PC-3 (cell line): ENCODE measurements at regions not wholly inside any gene's neighbourhood (a gene's known extent, or its start where the extent isn't known, plus 50 kb on each side); places are given as distances from the start of the nearest gene placed in this dataset.
"Not testable (repeated sequence)": the region's sequence is repeated elsewhere in the genome, so short reads cannot be mapped to it uniquely, and the experiment has no call there.

Source experiments
- ATAC-seq: fragments of 200-7000 bp; cut with Tn5 transposase; 2 replicates; pipeline ENCODE4 v1.9.1; 2020; ENCODE audit warnings: mild to moderate bottlenecking, moderate library complexity
- BruUV-seq: library from RNA; stranded (reverse); fragments of 400-500 nt; replicated peaks from 2 replicates; lab custom pipeline; 2021; lab: Mats Ljungman, UMichigan
- CTCF ChIA-PET: fragments of 300-600 bp; sonication (Branson Sonifier 250); formaldehyde crosslinking; loops from one replicate; lab custom pipeline; 2022; ENCODE audit warnings: antibody characterized with exemption; lab: Charles Lee
- POLR2A ChIA-PET: fragments of 300-600 bp; sonication (Branson Sonifier 250); formaldehyde crosslinking; loops from one replicate; lab custom pipeline; 2022; ENCODE audit warnings: antibody characterized with exemption; ENCODE audit not compliant: unreplicated experiment; lab: Charles Lee
- DNase-seq: peaks from one replicate; pipeline ENCODE4 v3.0.0-alpha.2; 2015
- H2AFZ ChIP-seq: fragments of 300-600 bp; sonication (generic); 2 replicates; pipeline ENCODE4 v1.6.0; 2016; ENCODE audit warnings: antibody characterized with exemption, low read length
- H3F3A ChIP-seq: fragments of 300-600 bp; sonication (generic); one replicate; pipeline ENCODE4 v1.6.0; 2017; ENCODE audit warnings: antibody characterized with exemption, low read length, control low read depth, mild to moderate bottlenecking; ENCODE audit not compliant: unreplicated experiment
- H3K27ac ChIP-seq: fragments of 300-600 bp; sonication (generic); 2 replicates; pipeline ENCODE4 v1.5.1; 2016; ENCODE audit warnings: mild to moderate bottlenecking, low read length
- H3K27me3 ChIP-seq: fragments of 300-600 bp; sonication (generic); 2 replicates; pipeline ENCODE4 v1.6.1; 2016; ENCODE audit warnings: low read length, mixed read lengths
- H3K36me3 ChIP-seq: fragments of 300-600 bp; sonication (generic); 2 replicates; pipeline ENCODE4 v1.6.1; 2016; ENCODE audit warnings: low read depth, mixed run types, low read length, mixed read lengths
- H3K4me1 ChIP-seq: fragments of 300-600 bp; sonication (generic); 2 replicates; pipeline ENCODE4 v1.5.1; 2016; ENCODE audit warnings: low read length; ENCODE audit not compliant: insufficient read depth
- H3K4me2 ChIP-seq: fragments of 300-600 bp; sonication (generic); 2 replicates; pipeline ENCODE4 v1.6.0; 2016; ENCODE audit warnings: low read length
- H3K4me3 ChIP-seq: fragments of 300-600 bp; sonication (generic); 2 replicates; pipeline ENCODE4 v1.5.1; 2016; ENCODE audit warnings: mild to moderate bottlenecking, low read length, mixed read lengths
- H3K79me2 ChIP-seq: fragments of 300-600 bp; sonication (generic); 2 replicates; pipeline ENCODE4 v1.6.1; 2017; ENCODE audit warnings: low read length, mixed read lengths
- H3K9ac ChIP-seq: fragments of 300-600 bp; sonication (generic); 2 replicates; pipeline ENCODE4 v1.6.0; 2016; ENCODE audit warnings: mild to moderate bottlenecking, low read length
- H3K9me2 ChIP-seq: fragments of 300-600 bp; sonication (generic); replicated peaks from 2 replicates; pipeline ENCODE4 v1.6.1; 2016; ENCODE audit warnings: mixed run types, low read length, mixed read lengths
- H3K9me3 ChIP-seq: fragments of 300-600 bp; sonication (generic); 2 replicates; pipeline ENCODE4 v1.6.1; 2016; ENCODE audit warnings: low read length, mixed read lengths
- H4K20me1 ChIP-seq: fragments of 300-600 bp; sonication (generic); 2 replicates; pipeline ENCODE4 v1.6.1; 2016; ENCODE audit warnings: low read length, mixed read lengths
- EZH2 ChIP-seq: fragments of 300-600 bp; sonication (generic); IDR thresholded peaks from one replicate; pipeline ENCODE4 v1.6.1; 2017; ENCODE audit warnings: antibody characterized with exemption, mild to moderate bottlenecking, low read length; ENCODE audit not compliant: unreplicated experiment
- EZH2phosphoT487 ChIP-seq: fragments of 300-600 bp; sonication (generic); IDR thresholded peaks from 2 replicates; pipeline ENCODE4 v1.6.1; 2018; ENCODE audit warnings: mild to moderate bottlenecking, antibody characterized with exemption, low read length, borderline replicate concordance
- intact Hi-C: fragments of 100-400 bp; cut with micrococcal nuclease; formaldehyde crosslinking; loops from 2 replicates; pipeline ENCODE4 v1.9.0; 2023

DNA sequence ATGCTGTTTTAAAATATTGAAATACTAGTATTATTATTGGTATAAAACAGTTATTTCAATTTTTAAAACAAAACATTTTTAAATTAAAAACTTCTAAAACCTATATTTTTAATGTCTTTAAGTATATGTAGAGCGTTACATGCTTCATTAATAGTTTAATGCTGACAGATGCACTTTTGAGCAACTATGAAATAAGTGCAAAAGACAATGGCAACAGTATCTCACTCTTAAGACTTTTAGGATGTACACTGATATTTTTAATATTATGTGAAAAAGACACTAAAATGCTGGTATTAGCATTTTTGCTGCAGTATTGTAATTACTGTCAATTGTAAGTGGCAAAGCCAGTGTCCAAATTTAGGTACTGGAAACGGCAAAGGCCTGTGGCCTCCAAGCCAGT lies 93.2 kb upstream of the NAA35 start:
- H3K27me3 ChIP-seq, BruUV-seq, H3F3A ChIP-seq, POLR2A ChIA-PET, H3K4me1 ChIP-seq, H3K27ac ChIP-seq, H3K79me2 ChIP-seq, H3K9me2 ChIP-seq, H3K4me2 ChIP-seq, ATAC-seq, H3K36me3 ChIP-seq, intact Hi-C loops, H3K4me3 ChIP-seq, H4K20me1 ChIP-seq, CTCF ChIA-PET, H2AFZ ChIP-seq, H3K9ac ChIP-seq, DNase-seq, H3K9me3 ChIP-seq: not testable (repeated sequence)

DNA sequence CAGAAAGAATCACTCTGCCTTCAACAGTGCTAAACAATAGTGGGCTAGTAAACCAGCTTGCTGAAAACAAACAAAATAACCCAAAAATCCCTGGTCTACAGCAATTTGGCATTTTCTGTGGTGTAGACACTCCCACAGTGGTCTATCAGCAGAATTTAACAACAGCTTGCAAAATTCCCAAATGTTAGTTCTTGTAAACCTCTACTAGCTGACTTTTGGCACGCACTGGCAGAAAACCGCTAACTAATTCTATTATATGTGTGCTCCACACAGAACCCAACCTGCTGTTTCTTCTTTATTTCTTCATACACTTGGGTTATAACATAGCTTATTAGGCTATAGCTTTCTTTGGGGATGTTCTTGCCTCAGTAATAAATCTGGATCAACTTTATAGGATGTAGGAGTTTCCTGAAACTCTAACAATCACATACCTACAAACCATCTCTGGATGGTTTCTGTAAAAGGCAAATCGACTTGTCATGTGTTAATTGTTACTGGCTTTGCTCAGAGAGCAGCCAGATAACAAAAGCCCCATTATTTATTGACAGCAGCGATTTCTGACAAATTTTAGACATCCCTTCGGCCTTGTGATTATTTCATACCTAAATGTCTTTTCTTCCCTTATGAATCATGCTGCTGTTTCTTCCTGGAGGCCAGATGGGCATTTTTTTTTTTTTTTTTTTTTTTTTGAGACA lies 82.7 kb upstream of the NAA35 start:
- H3K9me3 ChIP-seq, result no peaks in the 10 kb centered on the region
- H3K4me2 ChIP-seq, result no peak overlapping the region
- DNase-seq (no peak), ATAC-seq (no peak)
- no peaks in the 10 kb centered on the region for H3K27me3 ChIP-seq
- ChIA-PET POLR2A (no interaction called here), CTCF (no interaction called here)
- intact Hi-C loops, result no loop called here
- no peaks in the 10 kb centered on the region for H3F3A ChIP-seq
- H4K20me1 ChIP-seq, result no peaks in the 10 kb centered on the region
- no peak overlapping the region for H3K4me3 ChIP-seq
- H3K9me2 ChIP-seq, result no peaks in the 10 kb centered on the region
- TF ChIP-seq EZH2phosphoT487, result no peak
- no peak overlapping the region for H2AFZ ChIP-seq
- H3K27ac ChIP-seq, result no peak overlapping the region
- no peaks in the 10 kb centered on the region for H3K79me2 ChIP-seq
- BruUV-seq, result no TSS peak
- H3K4me1 ChIP-seq, result peaks cover 7% of the 10 kb centered on the region; the same call in 1 of the 2 replicates
- H3K9ac ChIP-seq, result no peak overlapping the region
- no peaks in the 10 kb centered on the region for H3K36me3 ChIP-seq

DNA sequence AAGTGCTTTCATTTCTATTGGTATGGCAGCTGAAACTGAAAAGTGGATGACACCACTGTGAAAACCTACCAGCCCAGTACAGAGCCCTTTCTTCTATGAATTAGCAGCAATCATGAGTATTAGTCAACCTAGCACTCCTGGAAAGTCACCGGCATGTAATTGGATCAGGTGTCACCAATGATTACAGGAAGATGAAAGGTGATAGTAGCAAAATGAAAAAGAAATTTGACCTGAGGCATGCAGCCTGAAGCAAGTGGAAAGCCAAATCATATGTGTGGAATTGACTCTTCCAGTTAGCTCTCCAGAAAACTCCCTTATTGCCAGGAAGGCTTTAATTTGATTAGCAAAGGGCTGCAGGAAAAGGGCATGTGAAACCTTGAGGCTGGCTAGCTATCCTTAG lies 81.2 kb upstream of the NAA35 start:
- DNase-seq (peak; percentile 4), ATAC-seq (peak; percentile 66)
- H3K27me3 ChIP-seq, result no peaks in the 10 kb centered on the region
- no peak overlapping the region for H3K4me3 ChIP-seq
- H2AFZ ChIP-seq, result no peak overlapping the region
- H3K79me2 ChIP-seq, result no peaks in the 10 kb centered on the region
- H3K4me2 ChIP-seq, result no peak overlapping the region
- intact Hi-C loops, result no loop called here
- no peaks in the 10 kb centered on the region for H3K9me2 ChIP-seq
- no peaks in the 10 kb centered on the region for H3K9me3 ChIP-seq
- no peak overlapping the region for H3K27ac ChIP-seq
- H3F3A ChIP-seq, result no peaks in the 10 kb centered on the region
- no peaks in the 10 kb centered on the region for H4K20me1 ChIP-seq
- TF ChIP-seq EZH2, result no peak
- TF ChIP-seq EZH2phosphoT487, result no peak
- no peak overlapping the region for H3K9ac ChIP-seq
- POLR2A ChIA-PET, result no interaction called here
- peaks cover 7% of the 10 kb centered on the region; the same call in 1 of the 2 replicates for H3K4me1 ChIP-seq
- no TSS peak for BruUV-seq
- no peaks in the 10 kb centered on the region for H3K36me3 ChIP-seq
- CTCF ChIA-PET, result no interaction called here

DNA sequence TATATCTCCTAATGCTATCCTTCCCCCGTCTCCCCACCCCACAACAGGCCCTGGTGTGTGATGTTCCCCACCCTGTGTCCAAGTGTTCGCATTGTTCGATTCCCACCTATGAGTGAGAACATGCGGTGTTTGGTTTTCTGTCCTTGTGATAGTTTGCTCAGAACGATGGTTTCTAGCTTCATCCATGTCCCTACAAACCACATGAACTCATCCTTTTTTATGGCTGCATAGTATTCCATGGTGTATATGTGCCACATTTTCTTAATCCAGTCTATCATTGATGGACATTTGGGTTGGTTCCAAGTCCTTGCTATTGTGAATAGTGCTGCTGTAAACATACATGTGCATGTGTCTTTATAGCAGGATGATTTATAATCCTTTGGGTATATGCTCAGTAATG lies 79.1 kb upstream of the NAA35 start:
- H3K27ac ChIP-seq, DNase-seq, H3K9ac ChIP-seq, H3F3A ChIP-seq, H3K27me3 ChIP-seq, BruUV-seq, H3K9me3 ChIP-seq, H3K4me3 ChIP-seq, H3K36me3 ChIP-seq, ATAC-seq, H3K79me2 ChIP-seq, H3K4me1 ChIP-seq, H2AFZ ChIP-seq, POLR2A ChIA-PET, H3K9me2 ChIP-seq, intact Hi-C loops, H4K20me1 ChIP-seq, CTCF ChIA-PET, H3K4me2 ChIP-seq: not testable (repeated sequence)
